ENCODE measurements at regions not wholly inside any gene's neighbourhood (a gene's known extent, or its start where the extent isn't known, plus 50 kb on each side); places are given as distances from the start of the nearest gene placed in this dataset.
"Not testable (repeated sequence)": the region's sequence is repeated elsewhere in the genome, so short reads cannot be mapped to it uniquely, and the experiment has no call there.

DNA sequence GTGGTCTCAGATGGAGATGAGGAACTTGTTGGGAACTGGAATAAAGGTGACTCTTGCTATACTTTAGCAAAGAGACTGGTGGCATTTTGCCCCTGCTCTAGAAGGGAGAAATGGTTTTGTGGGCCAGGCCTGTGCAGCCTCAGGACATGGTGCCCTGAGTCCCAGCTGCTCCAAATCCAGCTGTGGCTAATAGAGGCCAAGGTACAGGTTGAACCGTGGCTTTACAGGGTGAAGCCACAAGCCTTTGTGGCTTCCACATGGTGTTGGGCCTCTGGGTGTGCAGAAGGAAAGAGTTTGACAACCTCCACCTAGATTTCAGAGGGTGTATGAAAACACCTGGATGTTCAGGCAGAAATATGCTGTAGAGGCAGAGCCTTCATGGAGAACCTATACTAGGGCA is 586.0 kb downstream of the FLRT2 start:
- DNase-seq: no peak

GRCh38 chr14:86110871-86111270 is 580.9 kb downstream of the FLRT2 start:
- H3K9me3 ChIP-seq, DNase-seq, H3K4me3 ChIP-seq, H3K36me3 ChIP-seq, H3K27me3 ChIP-seq: not testable (repeated sequence)

More for the DNA sequence above, 586.0 kb downstream of the FLRT2 start:
- Histone ChIP-seq H3K36me3 (no peaks in the 10 kb centered on the region), H3K27me3 (no peaks in the 10 kb centered on the region), H3K4me3 (no peak overlapping the region), H3K9me3 (no peaks in the 10 kb centered on the region)

GRCh38 chr14:86104691-86105265 is 574.8 kb downstream of the FLRT2 start:
- H3K9me3 ChIP-seq: no peaks in the 10 kb centered on the region
- DNase-seq: no peak
- H3K4me3 ChIP-seq: no peak overlapping the region
- H3K36me3 ChIP-seq: no peaks in the 10 kb centered on the region
- no peaks in the 10 kb centered on the region for H3K27me3 ChIP-seq

GRCh38 chr14:86094512-86094911 is 564.6 kb downstream of the FLRT2 start:
- H3K4me3 ChIP-seq: no peak overlapping the region
- H3K36me3 ChIP-seq: no peaks in the 10 kb centered on the region
- H3K27me3 ChIP-seq: no peaks in the 10 kb centered on the region
- no peak for DNase-seq
- no peaks in the 10 kb centered on the region for H3K9me3 ChIP-seq

DNA sequence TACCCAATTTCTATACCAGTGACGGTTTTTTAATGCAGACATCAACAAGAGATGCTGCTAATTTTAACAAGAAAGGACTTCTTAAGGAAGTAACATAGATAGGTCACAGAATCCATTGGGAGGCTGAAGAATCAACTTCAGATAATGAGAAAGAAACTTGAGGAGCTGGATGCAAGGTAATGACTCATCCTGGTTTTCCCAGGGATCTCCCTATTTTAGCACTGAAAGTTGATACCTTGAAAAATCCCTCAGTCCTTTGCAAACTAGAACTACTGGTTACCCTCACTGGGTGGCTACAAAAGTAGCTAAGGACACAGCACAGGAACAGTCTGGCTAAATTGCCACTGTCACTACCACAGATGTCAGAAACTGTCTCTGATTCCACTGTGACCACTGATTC is 561.9 kb downstream of the FLRT2 start:
- Histone ChIP-seq H3K9me3 (no peaks in the 10 kb centered on the region), H3K27me3 (no peaks in the 10 kb centered on the region), H3K4me3 (no peak overlapping the region), H3K36me3 (no peaks in the 10 kb centered on the region)
- DNase-seq: no peak

DNA sequence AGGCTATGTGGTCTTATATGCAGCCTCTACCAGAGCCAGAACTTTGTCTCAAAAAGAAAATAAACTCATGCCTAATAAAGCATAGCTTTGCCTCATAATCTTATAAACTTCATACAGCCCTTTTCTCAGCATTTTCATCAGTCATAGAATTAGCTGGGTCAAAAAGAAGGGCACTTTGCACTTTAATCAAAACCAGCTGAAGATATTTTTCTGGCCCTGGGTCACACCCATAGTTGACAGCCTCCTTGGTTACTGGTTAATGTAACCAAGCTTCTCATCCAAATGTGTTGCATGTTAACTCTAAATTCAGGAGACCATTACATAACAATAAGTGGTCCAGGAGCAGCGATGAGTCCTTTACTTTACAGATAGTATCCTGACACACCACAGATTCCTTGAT is 558.2 kb downstream of the FLRT2 start:
- DNase-seq: no peak
- Histone ChIP-seq H3K27me3 (no peaks in the 10 kb centered on the region), H3K36me3 (no peaks in the 10 kb centered on the region), H3K4me3 (no peak overlapping the region), H3K9me3 (no peaks in the 10 kb centered on the region)

GRCh38 chr14:86087377-86087776 is 557.4 kb downstream of the FLRT2 start:
- no peak overlapping the region for H3K4me3 ChIP-seq
- no peaks in the 10 kb centered on the region for H3K9me3 ChIP-seq
- no peak for DNase-seq
- H3K27me3 ChIP-seq: no peaks in the 10 kb centered on the region
- no peaks in the 10 kb centered on the region for H3K36me3 ChIP-seq

DNA sequence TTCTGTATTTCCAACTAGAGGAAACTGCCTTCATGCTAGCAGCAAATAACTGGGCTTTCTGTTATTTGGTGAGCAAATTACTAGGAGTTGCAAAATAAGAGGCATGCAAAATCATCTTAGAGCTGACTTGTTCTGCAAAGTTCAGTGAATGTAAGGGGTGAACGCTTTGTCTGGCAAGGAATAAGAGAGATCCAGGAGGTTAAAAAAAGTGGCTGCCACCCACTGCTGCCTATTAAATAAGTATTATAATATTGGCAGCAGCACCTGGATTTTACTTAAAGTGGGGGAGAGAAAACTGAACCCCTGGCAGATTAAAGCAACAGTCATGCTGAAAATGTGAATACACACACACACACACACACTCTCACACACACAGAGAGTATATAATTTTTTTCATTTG is 557.0 kb downstream of the FLRT2 start:
- DNase-seq: no peak
- H3K4me3 ChIP-seq: no peak overlapping the region
- no peaks in the 10 kb centered on the region for H3K27me3 ChIP-seq
- no peaks in the 10 kb centered on the region for H3K36me3 ChIP-seq
- H3K9me3 ChIP-seq: no peaks in the 10 kb centered on the region

DNA sequence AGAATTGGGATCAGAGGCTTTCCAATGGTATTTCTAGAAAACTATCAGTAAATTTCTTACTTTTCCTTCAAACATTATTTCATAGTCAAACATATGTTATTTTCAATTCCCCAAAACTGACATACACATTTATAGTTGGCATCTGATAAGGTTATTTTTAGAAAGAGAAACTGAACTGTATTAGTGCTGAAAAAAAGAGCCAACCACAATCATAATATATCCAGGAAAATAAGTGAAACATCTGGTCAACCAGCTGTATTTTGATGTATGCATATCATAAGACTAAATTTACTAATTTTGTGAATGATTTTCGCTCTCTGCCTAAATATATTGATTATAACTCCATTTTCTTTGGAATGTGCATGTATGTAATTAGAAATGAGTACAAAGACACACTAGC is 554.2 kb downstream of the FLRT2 start:
- no peaks in the 10 kb centered on the region for H3K27me3 ChIP-seq
- no peak overlapping the region for H3K4me3 ChIP-seq
- no peaks in the 10 kb centered on the region for H3K9me3 ChIP-seq
- DNase-seq: no peak
- no peaks in the 10 kb centered on the region for H3K36me3 ChIP-seq

GRCh38 chr14:86083616-86084015 is 553.7 kb downstream of the FLRT2 start:
- Histone ChIP-seq H3K4me3 (no peak overlapping the region), H3K27me3 (no peaks in the 10 kb centered on the region), H3K9me3 (no peaks in the 10 kb centered on the region), H3K36me3 (no peaks in the 10 kb centered on the region)
- no peak for DNase-seq

DNA sequence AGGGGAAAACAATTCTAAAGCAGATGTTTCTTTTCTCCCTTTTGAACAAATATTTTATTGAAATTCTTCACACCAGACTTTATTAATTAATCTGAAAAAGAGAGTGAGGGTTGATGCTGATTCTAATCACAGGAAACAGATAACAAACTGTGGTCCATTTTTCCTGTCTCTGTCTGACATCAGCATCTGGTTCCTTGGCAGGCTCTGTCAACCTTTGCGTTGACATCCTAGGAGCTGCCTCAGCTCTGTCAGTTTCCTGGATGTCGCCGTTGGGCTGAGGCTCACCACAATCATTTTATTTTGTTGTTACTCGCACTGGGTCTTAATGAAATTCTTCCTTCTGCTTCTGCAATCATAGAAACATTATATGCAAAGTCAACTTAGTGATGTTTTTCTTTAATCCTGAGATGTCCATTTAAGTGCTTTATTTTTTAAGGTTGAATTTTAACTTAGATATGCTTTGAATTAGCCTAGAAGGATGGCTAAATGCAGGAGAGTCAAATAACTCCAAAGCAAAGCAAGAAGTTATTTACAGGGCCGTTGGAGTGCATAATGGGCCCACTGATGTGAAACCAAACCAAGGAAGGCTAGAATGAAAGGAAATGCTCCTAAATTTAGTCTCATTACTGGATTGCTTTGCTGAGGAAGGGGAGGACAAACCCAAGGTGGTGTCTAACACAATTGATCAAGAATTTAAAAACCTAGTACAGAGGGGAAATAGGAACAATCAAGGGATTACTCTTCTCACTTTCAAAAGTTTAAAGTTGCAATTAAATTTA is 542.4 kb downstream of the FLRT2 start:
- H3K9me3 ChIP-seq: no peaks in the 10 kb centered on the region
- H3K4me3 ChIP-seq: no peak overlapping the region
- no peaks in the 10 kb centered on the region for H3K36me3 ChIP-seq
- H3K27me3 ChIP-seq: no peaks in the 10 kb centered on the region
- no peak for DNase-seq

GRCh38 chr14:86066651-86067050 is 536.7 kb downstream of the FLRT2 start:
- no peak overlapping the region for H3K4me3 ChIP-seq
- no peak for DNase-seq
- no peaks in the 10 kb centered on the region for H3K9me3 ChIP-seq
- H3K36me3 ChIP-seq: no peaks in the 10 kb centered on the region
- no peaks in the 10 kb centered on the region for H3K27me3 ChIP-seq

DNA sequence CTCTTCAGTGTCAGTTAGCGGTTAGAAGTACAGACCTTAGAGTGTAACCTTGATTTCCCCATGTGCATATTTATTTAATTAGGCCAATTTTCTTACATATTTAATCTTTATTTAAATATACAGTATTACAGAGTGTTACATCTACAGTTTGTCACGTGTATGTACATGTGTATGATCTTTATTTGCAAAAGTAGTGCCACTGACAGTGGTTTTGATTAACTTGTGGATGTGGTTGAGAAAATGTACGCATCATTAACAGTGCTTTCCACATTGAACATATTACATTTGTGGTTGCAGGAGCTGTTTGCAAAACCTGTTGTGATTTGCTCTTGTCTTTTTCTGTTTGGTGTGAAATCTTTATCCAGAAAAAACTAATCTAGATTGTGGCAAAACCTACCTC is 535.5 kb downstream of the FLRT2 start:
- no peaks in the 10 kb centered on the region for H3K36me3 ChIP-seq
- no peaks in the 10 kb centered on the region for H3K9me3 ChIP-seq
- no peaks in the 10 kb centered on the region for H3K27me3 ChIP-seq
- H3K4me3 ChIP-seq: no peak overlapping the region
- DNase-seq: no peak

- DNase-seq, H3K27me3 ChIP-seq, H3K36me3 ChIP-seq, H3K4me3 ChIP-seq, H3K9me3 ChIP-seq: not testable (repeated sequence)
These were observed 534.7 kb downstream of the FLRT2 start for GRCh38 chr14:86064595-86064994.

- no peak for DNase-seq
- H3K4me3 ChIP-seq: no peak overlapping the region
- no peaks in the 10 kb centered on the region for H3K36me3 ChIP-seq
- no peaks in the 10 kb centered on the region for H3K27me3 ChIP-seq
- H3K9me3 ChIP-seq: no peaks in the 10 kb centered on the region
These were observed 527.2 kb downstream of the FLRT2 start for GRCh38 chr14:86057018-86057667.

GRCh38 chr14:86055512-86056075 is 525.6 kb downstream of the FLRT2 start:
- Histone ChIP-seq H3K36me3 (no peaks in the 10 kb centered on the region), H3K4me3 (no peak overlapping the region), H3K9me3 (no peaks in the 10 kb centered on the region), H3K27me3 (no peaks in the 10 kb centered on the region)
- no peak for DNase-seq

DNA sequence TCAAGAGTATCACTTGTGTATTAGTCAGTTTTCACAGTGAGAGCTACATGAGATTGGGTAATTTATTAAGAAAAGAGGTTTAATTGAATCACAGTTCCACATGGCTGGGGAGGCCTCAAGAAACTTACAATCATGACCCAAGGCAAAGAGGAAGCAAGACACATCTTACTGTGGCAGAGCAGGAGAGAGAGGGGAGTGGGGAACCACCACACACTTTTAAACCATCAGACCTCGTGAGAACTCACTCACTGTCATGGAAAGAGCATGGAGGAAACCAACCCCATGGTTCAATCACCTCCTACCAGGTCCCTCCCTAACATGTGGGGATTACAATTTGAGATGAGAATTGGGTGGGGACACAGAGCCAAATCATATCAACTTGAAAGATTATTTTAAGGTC is 522.9 kb downstream of the FLRT2 start:
- H3K36me3 ChIP-seq: no peaks in the 10 kb centered on the region
- H3K4me3 ChIP-seq: no peak overlapping the region
- H3K9me3 ChIP-seq: no peaks in the 10 kb centered on the region
- H3K27me3 ChIP-seq: no peaks in the 10 kb centered on the region
- no peak for DNase-seq

- H3K36me3 ChIP-seq: no peaks in the 10 kb centered on the region
- no peak overlapping the region for H3K4me3 ChIP-seq
- no peak for DNase-seq
- H3K9me3 ChIP-seq: no peaks in the 10 kb centered on the region
- H3K27me3 ChIP-seq: no peaks in the 10 kb centered on the region
These were observed 520.8 kb downstream of the FLRT2 start for GRCh38 chr14:86050757-86051156.
